CMK (cell line): ENCODE measurements at regions not wholly inside any gene's neighbourhood (a gene's known extent, or its start where the extent isn't known, plus 50 kb on each side); places are given as distances from the start of the nearest gene placed in this dataset.

Source experiments
- DNase-seq: peaks from one replicate; pipeline ENCODE4 v3.0.0-alpha.2; 2010; ENCODE audit warnings: low read depth

- DNase-seq = no peak
Observed at GRCh38 chr1:183711165-183711682, 58.1 kb upstream of the APOBEC4 start.

DNA sequence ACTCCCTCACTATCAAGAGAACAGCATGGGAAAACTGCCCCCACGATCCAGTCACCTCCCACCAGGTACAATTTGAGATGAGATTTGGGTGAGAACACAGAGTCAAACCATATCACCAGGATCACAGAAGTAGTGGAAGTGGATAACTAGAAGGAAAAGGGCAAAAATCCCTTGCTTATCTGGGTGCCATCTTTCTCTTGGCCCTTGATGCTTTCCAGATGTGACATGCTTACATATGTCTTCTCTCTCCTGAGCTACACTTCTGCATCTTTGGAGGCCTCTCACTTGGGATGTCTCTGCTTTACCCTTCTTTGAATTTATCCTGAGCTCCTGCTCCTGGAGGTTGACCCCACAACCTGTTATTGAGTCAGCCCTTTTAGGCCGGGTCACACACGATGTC, 57.6 kb upstream of the APOBEC4 start:
- DNase-seq = no peak

- no peak for DNase-seq
Observed at GRCh38 chr1:183710333-183710732, 57.2 kb upstream of the APOBEC4 start.

GRCh38 chr1:183704131-183704530, 51.0 kb upstream of the APOBEC4 start:
- DNase-seq = no peak
